ENCODE measurements at regions not wholly inside any gene's neighbourhood (a gene's known extent, or its start where the extent isn't known, plus 50 kb on each side); places are given as distances from the start of the nearest gene placed in this dataset.

DNA sequence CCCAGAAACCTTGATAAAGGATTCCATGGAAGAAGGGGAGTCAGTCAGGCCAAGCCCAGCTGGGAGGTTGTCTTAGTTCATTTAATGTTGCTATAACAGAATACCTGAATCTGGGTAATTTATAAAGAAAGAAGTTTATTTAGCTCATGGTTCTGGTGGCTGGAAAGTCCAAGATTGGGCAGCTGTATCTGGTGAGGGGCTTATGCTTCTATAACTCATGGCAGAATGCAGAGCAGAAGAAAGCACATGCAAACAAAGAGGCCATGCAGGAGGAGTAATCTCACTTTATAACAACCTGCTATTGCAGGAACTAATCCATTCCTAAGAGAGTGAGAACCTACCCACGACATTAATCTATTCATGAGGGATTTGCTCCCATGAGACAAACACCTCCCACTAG, 54.2 kb upstream of the ANKRD1 start:
- H3K9me3 ChIP-seq = peaks cover 0 to 11% (median 3%) of the 10 kb centered on the region in 8 donors
- intact Hi-C loops (cut with DNase I; ENCODE audit: low total_unique reads) = no loop called here
- H3K4me1 ChIP-seq = no peaks in the 10 kb centered on the region
- no peaks in the 10 kb centered on the region for H3K27me3 ChIP-seq (replicated peaks in 1 of 7)
- DNase-seq = no peak
- no peak overlapping the region for H3K27ac ChIP-seq
- WGBS, 5 donors = 59 to 81% (median 76%) methylated on average over 1 of the region's 1 CpG
- no peak overlapping the region for H3K4me3 ChIP-seq
- no peaks in the 10 kb centered on the region for H3K36me3 ChIP-seq
- TF ChIP-seq POLR2A (IDR thresholded peaks at IDR 0.05) (no peak), POLR2AphosphoS5 (IDR thresholded peaks at IDR 0.05) (no peak)
- TF ChIP-seq, protein P1, sequence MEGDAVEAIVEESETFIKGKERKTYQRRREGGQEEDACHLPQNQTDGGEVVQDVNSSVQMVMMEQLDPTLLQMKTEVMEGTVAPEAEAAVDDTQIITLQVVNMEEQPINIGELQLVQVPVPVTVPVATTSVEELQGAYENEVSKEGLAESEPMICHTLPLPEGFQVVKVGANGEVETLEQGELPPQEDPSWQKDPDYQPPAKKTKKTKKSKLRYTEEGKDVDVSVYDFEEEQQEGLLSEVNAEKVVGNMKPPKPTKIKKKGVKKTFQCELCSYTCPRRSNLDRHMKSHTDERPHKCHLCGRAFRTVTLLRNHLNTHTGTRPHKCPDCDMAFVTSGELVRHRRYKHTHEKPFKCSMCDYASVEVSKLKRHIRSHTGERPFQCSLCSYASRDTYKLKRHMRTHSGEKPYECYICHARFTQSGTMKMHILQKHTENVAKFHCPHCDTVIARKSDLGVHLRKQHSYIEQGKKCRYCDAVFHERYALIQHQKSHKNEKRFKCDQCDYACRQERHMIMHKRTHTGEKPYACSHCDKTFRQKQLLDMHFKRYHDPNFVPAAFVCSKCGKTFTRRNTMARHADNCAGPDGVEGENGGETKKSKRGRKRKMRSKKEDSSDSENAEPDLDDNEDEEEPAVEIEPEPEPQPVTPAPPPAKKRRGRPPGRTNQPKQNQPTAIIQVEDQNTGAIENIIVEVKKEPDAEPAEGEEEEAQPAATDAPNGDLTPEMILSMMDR (IDR thresholded peaks at IDR 0.05 in 8 of 11, conservative IDR thresholded peaks at IDR 0.05 in 3 of 11) = no peak

DNA sequence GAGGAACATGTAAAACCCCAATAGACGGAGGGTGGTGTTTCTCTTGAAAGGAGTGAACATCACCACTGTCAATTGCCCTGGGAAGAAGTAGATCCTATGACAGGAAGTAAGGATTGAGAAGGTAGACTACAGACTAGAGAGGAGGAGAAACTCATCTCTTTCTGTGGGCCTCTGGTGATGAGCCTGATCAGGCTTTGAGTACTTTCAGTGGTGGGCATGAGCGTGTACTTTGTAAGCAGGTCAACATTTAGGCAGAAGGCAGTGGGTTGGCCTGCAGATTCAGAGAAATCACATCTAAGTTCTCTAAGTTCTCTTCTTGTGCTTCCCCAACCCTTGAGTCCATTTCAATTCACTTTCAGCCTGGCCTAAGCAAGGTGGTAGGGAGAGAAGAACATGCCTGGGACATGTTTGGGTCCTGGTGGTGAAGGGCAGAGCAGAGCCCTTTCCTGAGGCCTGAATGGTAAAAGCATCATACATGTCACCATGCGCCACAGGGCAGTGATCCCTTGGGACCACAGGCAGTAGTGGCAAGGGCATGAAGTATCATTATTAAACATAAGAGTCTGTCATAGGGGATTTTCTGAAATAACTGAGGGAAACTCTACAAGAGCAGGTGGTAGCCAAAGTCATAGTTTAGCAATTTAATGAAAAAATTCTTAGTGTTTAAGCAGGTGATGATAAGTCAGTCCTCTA, 56.4 kb upstream of the ANKRD1 start:
- 74 to 88% (median 83%) methylated on average over 3 of the region's 3 CpGs for WGBS, 5 donors
- Histone ChIP-seq H3K4me1 (no peaks in the 10 kb centered on the region), H3K9me3 (peaks cover 0 to 11% (median 3%) of the 10 kb centered on the region in 8 donors), H3K27me3 (replicated peaks in 1 of 7) (no peaks in the 10 kb centered on the region), H3K27ac (no peak overlapping the region), H3K4me3 (no peak overlapping the region), H3K36me3 (no peaks in the 10 kb centered on the region)
- TF ChIP-seq, protein P1 (IDR thresholded peaks at IDR 0.05 in 8 of 11, conservative IDR thresholded peaks at IDR 0.05 in 3 of 11) = no peak
- no peak for TF ChIP-seq POLR2AphosphoS5 (IDR thresholded peaks at IDR 0.05)
- TF ChIP-seq POLR2A (IDR thresholded peaks at IDR 0.05) = no peak
- intact Hi-C loops (cut with DNase I; ENCODE audit: low total_unique reads) = no loop called here
- no peak for DNase-seq

DNA sequence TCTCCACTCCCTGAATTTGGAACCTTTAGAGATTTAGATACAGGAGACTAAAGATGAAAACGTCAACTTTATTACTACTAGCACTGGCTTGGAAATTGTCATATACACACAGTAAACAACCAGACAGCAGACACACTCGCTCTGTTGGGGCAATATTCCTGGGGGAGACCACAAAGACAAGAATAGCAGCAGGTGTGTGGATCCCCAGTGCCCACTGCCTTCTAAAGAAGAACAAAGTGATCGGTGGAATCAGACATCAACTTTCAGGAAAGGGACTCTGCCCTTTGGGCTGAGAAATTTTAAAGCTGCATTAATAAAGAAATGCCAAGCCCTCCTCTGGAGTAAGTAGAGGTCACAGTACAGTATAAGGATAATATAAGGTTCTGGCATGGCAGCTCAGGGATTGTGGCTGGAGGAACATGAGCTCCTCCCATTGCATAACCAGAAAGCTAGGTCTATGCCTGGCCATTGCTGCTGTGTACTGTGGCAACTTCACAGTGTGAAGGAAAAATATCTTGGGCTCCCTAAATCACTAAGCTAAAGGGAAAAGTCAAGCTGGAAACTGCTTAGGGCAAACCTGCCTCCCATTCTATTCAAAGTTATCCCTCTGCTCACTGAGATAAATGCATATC, 57.1 kb upstream of the ANKRD1 start:
- no peaks in the 10 kb centered on the region for H3K4me1 ChIP-seq
- H3K27ac ChIP-seq = no peak overlapping the region
- no peak overlapping the region for H3K4me3 ChIP-seq
- no peaks in the 10 kb centered on the region for H3K27me3 ChIP-seq (replicated peaks in 1 of 7)
- TF ChIP-seq, protein P1 (IDR thresholded peaks at IDR 0.05 in 8 of 11, conservative IDR thresholded peaks at IDR 0.05 in 3 of 11) = no peak
- TF ChIP-seq POLR2A (IDR thresholded peaks at IDR 0.05) = no peak
- TF ChIP-seq POLR2AphosphoS5 (IDR thresholded peaks at IDR 0.05) = no peak
- 26 to 74% (median 58%) methylated on average over 3 of the region's 3 CpGs for WGBS, 5 donors
- no peaks in the 10 kb centered on the region for H3K36me3 ChIP-seq
- DNase-seq = no peak
- H3K9me3 ChIP-seq = peaks cover 0 to 11% (median 3%) of the 10 kb centered on the region in 8 donors
- intact Hi-C loops (cut with DNase I; ENCODE audit: low total_unique reads) = no loop called here

DNA sequence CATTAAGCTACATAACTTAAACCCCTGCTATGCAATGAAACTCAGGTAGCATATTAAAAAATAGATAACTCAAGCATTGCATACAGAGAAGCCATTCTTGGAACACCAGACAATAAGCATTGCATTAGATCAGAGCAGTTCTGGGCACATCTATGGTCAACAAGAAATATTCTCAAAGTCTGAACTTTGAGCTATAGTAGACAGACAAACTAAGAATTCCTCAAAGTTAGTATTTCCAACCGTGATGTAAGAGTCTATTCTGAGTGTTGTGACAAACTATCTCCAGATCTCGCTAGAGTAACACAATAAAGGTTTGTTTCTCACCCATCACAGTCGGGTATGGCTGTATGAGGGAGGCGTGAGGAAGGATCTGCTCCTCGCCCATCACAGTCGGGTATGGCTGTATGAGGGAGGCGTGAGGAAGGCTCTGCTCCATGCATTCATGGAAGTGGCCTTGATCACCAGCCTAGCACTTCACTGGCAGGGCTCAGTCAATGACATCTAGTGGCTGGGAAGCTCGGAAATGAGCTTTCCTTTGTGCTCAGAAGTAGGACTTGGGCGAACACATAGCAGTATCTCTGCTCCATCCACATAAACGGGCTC, 61.6 kb upstream of the ANKRD1 start:
- Histone ChIP-seq H3K27ac (no peak overlapping the region), H3K9me3 (no peaks in the 10 kb centered on the region), H3K4me1 (no peaks in the 10 kb centered on the region), H3K4me3 (no peak overlapping the region), H3K27me3 (replicated peaks in 1 of 7) (no peaks in the 10 kb centered on the region), H3K36me3 (no peaks in the 10 kb centered on the region)
- intact Hi-C loops (cut with DNase I; ENCODE audit: low total_unique reads) = no loop called here
- 81 to 91% (median 82%) methylated on average over 10 of the region's 10 CpGs for WGBS, 5 donors
- DNase-seq = no peak
- TF ChIP-seq, protein P1 (IDR thresholded peaks at IDR 0.05 in 8 of 11, conservative IDR thresholded peaks at IDR 0.05 in 3 of 11) = no peak
- TF ChIP-seq POLR2AphosphoS5 (IDR thresholded peaks at IDR 0.05) (no peak), POLR2A (IDR thresholded peaks at IDR 0.05) (no peak)
